GM18870 (cell line): ENCODE measurements at regions not wholly inside any gene's neighbourhood (a gene's known extent, or its start where the extent isn't known, plus 50 kb on each side); places are given as distances from the start of the nearest gene placed in this dataset.
"Not testable (repeated sequence)": the region's sequence is repeated elsewhere in the genome, so short reads cannot be mapped to it uniquely, and the experiment has no call there.

Source experiments
- ATAC-seq: cut with Tn5 transposase; IDR thresholded peaks from one replicate; pipeline ENCODE4 v1.9.1; 2021; ENCODE audit warnings: moderate library complexity; ENCODE audit not compliant: unreplicated experiment

GRCh38 chr22:25281675-25282345 lies 62.4 kb downstream of the CRYBB2 start:
- no peak for ATAC-seq

DNA sequence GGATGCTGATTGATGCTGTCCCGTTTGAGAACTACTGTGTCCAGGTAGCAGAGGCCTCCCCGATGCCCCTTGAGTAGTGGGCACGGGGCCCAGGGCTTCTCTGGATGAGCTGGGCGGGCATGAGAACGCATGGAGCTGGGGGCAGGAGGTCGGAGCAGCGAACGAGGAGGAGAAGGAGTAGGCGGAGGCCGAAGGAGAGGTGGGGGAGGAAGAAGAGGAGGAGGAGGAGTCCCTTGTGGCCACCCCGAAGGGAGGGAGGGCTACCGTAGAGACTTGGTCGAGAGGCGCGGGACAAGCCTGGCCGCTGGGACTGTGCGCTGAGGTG lies 62.9 kb downstream of the CRYBB2 start:
- no peak for ATAC-seq

- no peak for ATAC-seq
Observed at GRCh38 chr22:25282671-25283561, 63.5 kb downstream of the CRYBB2 start.

DNA sequence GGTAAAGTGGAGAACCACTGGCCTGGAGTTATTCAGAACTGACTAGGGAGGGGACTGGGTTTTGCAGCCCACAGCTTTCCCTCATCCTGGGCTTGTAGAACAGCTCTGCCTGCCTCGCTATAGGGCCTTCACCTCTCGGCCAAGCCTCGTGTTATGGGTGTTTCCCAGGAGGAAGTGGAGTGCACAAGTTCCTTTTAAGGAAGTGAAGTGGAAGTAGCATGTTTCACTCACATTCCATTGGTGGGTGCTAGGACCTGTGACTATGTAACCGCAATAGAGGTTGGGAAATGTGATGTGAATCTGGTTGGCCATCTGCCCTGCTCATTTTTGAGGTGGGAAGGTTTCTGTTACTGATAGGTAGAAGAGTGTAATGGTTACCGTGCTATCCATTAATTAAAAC lies 69.0 kb downstream of the CRYBB2 start:
- ATAC-seq, result not testable (repeated sequence)

DNA sequence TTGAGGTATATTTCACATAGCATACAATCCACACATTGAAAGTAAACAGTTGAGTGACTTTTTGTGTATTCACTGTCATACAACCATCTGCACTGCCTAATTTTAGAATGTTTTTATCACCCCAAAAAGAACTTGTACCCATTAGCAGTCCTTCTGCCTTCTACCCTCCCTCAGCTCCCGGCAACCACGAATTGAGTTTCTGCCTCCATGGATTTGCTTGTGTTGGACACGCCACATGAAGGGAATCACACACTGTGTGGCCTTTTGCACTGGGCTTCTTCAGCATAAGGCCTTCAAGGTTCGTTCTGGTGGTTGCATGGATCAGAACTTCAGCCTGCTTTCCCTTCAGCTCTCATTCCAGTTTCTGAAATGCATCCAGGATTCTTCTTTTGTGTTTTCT lies 82.5 kb downstream of the CRYBB2 start:
- ATAC-seq, result not testable (repeated sequence)

- ATAC-seq, result not testable (repeated sequence)
Observed at GRCh38 chr22:25309586-25309985, 90.1 kb downstream of the CRYBB2 start.

GRCh38 chr22:25311924-25312323 lies 92.5 kb downstream of the CRYBB2 start:
- not testable (repeated sequence) for ATAC-seq

DNA sequence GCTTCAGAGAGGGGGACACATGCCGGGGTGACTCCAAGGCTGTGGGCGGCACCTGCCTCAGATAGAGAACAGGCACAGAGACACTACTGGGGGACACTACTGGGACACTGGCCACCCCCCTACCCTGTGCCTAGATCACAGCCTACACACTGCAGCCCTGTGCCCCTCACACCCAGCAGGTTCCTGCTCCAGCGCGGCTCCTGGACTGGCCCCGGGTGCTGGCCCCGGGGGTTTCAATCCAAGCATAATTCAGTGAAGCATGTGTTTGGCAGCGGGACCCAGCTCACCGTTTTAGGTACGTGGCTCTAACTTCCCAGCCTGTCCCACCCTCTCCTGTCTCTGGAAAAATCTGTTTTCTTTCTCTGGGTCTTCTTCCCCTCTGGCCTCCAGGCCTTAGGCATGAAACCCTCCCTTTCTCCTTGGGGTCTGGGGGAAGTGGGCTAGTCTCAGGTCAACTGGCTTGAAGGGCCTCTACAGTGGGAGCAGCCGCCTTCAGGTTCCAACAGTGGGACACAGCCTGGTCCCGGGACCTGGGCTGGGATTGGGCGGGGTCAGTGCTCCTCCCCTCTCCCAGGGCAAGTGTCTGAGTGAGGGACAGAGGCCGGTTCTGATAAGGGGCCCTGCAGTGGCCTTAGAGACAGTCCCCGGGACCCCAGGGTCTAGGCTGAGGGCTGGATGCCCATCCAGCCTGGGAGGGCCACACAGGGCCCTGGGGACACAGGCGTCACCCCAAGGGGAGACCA lies 98.8 kb downstream of the CRYBB2 start:
- no peak for ATAC-seq

- no peak for ATAC-seq
Observed at GRCh38 chr22:25327018-25327755, 107.7 kb downstream of the CRYBB2 start.

DNA sequence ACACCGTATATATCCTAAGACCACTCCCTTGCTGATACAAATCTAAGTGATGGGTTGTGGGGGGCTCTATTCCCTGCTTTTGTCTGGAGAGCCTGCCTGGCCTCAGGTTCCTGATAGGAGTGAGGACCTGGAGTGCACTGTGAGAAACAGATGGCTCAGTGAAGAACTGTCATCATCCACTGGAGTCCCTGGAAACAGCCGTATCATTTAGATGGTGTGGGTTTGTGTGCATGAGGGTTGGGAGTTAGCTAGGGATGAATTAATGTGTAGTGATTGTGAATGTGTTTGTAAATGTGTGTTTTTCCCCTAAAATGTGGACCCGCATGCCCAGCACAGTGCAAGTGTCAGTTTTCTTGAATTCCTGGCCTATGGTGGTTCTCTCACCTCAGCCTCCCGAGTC lies 111.6 kb downstream of the CRYBB2 start:
- no peak for ATAC-seq

- ATAC-seq, result not testable (repeated sequence)
Observed at GRCh38 chr22:25331911-25332310, 112.5 kb downstream of the CRYBB2 start.

- no peak for ATAC-seq
Observed at GRCh38 chr22:25332386-25332785, 112.9 kb downstream of the CRYBB2 start.

- no peak for ATAC-seq
Observed at GRCh38 chr22:25334162-25334490, 114.7 kb downstream of the CRYBB2 start.

- ATAC-seq, result not testable (repeated sequence)
Observed at GRCh38 chr22:25334631-25335030, 115.2 kb downstream of the CRYBB2 start.

- not testable (repeated sequence) for ATAC-seq
Observed at GRCh38 chr22:25335276-25335675, 115.8 kb downstream of the CRYBB2 start.

- not testable (repeated sequence) for ATAC-seq
Observed at GRCh38 chr22:25340536-25340935, 121.1 kb downstream of the CRYBB2 start.

- ATAC-seq, result not testable (repeated sequence)
Observed at GRCh38 chr22:25344366-25344765, 124.9 kb downstream of the CRYBB2 start.

GRCh38 chr22:25346859-25347751 lies 127.7 kb downstream of the CRYBB2 start:
- ATAC-seq, result no peak

- ATAC-seq, result no peak
Observed at GRCh38 chr22:25347752-25348102, 128.3 kb downstream of the CRYBB2 start.

GRCh38 chr22:25348391-25348790 lies 129.0 kb downstream of the CRYBB2 start:
- no peak for ATAC-seq
